ENCODE measurements at regions not wholly inside any gene's neighbourhood (a gene's known extent, or its start where the extent isn't known, plus 50 kb on each side); places are given as distances from the start of the nearest gene placed in this dataset.

- ATAC-seq: no peak
- TF ChIP-seq CSDC2 (CRISPR knock-in tag; IDR thresholded peaks at IDR 0.05): no peak
Measured at GRCh38 chr16:50457423-50457822, 88.6 kb upstream of the BRD7 start.

DNA sequence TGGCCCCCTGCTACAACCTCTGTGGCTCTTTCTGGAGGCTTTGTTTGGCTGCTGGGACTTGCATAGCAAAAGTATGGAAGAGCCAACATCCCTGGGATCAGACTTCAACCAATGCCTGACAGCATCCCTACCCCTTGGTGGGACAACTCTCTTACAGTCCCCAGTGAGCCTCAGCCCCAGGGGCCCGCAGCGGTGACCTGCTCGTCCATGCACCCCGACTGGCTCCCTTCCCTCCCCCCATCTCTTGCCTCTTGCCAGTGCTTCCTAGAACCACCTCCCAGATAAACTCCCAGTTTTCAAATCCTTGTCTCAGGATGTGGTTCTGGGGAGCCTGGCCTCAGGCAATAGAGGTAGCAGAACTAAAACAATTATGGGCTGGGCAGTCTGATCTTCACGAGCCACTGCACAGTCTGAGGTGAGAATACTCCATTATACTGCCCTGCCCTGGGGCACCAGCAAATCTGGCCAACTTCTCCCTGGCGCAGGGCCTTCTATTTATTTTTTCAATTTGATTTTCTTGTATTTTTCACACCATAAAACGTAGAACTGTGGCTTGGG is 86.6 kb upstream of the BRD7 start:
- TF ChIP-seq PPARA (CRISPR knock-in tag; IDR thresholded peaks at IDR 0.05; ENCODE audit: borderline replicate concordance): no peak
- no peak for TF ChIP-seq RARB (CRISPR knock-in tag; IDR thresholded peaks at IDR 0.05)
- TF ChIP-seq TSHZ2 (CRISPR knock-in tag; IDR thresholded peaks at IDR 0.05): no peak
- TF ChIP-seq BACH2 (CRISPR knock-in tag; IDR thresholded peaks at IDR 0.05; ENCODE audit: borderline replicate concordance): no peak
- TF ChIP-seq, protein P1, sequence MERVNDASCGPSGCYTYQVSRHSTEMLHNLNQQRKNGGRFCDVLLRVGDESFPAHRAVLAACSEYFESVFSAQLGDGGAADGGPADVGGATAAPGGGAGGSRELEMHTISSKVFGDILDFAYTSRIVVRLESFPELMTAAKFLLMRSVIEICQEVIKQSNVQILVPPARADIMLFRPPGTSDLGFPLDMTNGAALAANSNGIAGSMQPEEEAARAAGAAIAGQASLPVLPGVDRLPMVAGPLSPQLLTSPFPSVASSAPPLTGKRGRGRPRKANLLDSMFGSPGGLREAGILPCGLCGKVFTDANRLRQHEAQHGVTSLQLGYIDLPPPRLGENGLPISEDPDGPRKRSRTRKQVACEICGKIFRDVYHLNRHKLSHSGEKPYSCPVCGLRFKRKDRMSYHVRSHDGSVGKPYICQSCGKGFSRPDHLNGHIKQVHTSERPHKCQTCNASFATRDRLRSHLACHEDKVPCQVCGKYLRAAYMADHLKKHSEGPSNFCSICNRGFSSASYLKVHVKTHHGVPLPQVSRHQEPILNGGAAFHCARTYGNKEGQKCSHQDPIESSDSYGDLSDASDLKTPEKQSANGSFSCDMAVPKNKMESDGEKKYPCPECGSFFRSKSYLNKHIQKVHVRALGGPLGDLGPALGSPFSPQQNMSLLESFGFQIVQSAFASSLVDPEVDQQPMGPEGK (CRISPR knock-in tag; IDR thresholded peaks at IDR 0.05; ENCODE audit: borderline replicate concordance): no peak
- TF ChIP-seq ARNTL (CRISPR knock-in tag; IDR thresholded peaks at IDR 0.05; ENCODE audit: borderline replicate concordance, low read depth): no peak
- TF ChIP-seq ZC3H10 (CRISPR knock-in tag; IDR thresholded peaks at IDR 0.05): no peak
- TF ChIP-seq OSR1 (CRISPR knock-in tag; IDR thresholded peaks at IDR 0.05): no peak
- TF ChIP-seq SNAI2 (CRISPR knock-in tag; IDR thresholded peaks at IDR 0.05): no peak
- TF ChIP-seq, protein P2, sequence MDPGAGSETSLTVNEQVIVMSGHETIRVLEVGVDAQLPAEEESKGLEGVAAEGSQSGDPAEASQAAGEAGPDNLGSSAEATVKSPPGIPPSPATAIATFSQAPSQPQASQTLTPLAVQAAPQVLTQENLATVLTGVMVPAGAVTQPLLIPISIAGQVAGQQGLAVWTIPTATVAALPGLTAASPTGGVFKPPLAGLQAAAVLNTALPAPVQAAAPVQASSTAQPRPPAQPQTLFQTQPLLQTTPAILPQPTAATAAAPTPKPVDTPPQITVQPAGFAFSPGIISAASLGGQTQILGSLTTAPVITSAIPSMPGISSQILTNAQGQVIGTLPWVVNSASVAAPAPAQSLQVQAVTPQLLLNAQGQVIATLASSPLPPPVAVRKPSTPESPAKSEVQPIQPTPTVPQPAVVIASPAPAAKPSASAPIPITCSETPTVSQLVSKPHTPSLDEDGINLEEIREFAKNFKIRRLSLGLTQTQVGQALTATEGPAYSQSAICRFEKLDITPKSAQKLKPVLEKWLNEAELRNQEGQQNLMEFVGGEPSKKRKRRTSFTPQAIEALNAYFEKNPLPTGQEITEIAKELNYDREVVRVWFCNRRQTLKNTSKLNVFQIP (CRISPR knock-in tag; IDR thresholded peaks at IDR 0.05; ENCODE audit: borderline replicate concordance, low read depth): no peak
- TF ChIP-seq ZNF8 (CRISPR knock-in tag; IDR thresholded peaks at IDR 0.05): no peak
- ATAC-seq: no peak

GRCh38 chr16:50453446-50453845 is 84.7 kb upstream of the BRD7 start:
- ATAC-seq: no peak
- TF ChIP-seq, protein P3, sequence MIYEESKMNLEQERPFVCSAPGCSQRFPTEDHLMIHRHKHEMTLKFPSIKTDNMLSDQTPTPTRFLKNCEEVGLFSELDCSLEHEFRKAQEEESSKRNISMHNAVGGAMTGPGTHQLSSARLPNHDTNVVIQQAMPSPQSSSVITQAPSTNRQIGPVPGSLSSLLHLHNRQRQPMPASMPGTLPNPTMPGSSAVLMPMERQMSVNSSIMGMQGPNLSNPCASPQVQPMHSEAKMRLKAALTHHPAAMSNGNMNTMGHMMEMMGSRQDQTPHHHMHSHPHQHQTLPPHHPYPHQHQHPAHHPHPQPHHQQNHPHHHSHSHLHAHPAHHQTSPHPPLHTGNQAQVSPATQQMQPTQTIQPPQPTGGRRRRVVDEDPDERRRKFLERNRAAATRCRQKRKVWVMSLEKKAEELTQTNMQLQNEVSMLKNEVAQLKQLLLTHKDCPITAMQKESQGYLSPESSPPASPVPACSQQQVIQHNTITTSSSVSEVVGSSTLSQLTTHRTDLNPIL (CRISPR knock-in tag; IDR thresholded peaks at IDR 0.05; ENCODE audit: low read depth): no peak
- no peak for TF ChIP-seq ZC3H10 (CRISPR knock-in tag; IDR thresholded peaks at IDR 0.05)
- no peak for TF ChIP-seq PPARA (CRISPR knock-in tag; IDR thresholded peaks at IDR 0.05; ENCODE audit: borderline replicate concordance)
- TF ChIP-seq ARNTL (CRISPR knock-in tag; IDR thresholded peaks at IDR 0.05; ENCODE audit: borderline replicate concordance, low read depth): no peak
- TF ChIP-seq OSR1 (CRISPR knock-in tag; IDR thresholded peaks at IDR 0.05): no peak
- no peak for TF ChIP-seq ESRRG (CRISPR knock-in tag; IDR thresholded peaks at IDR 0.05)
- no peak for TF ChIP-seq ISL1 (CRISPR knock-in tag; IDR thresholded peaks at IDR 0.05)
- TF ChIP-seq TOX (CRISPR knock-in tag; IDR thresholded peaks at IDR 0.05; ENCODE audit: borderline replicate concordance): no peak
- TF ChIP-seq SNAI2 (CRISPR knock-in tag; IDR thresholded peaks at IDR 0.05): no peak
- no peak for TF ChIP-seq RARB (CRISPR knock-in tag; IDR thresholded peaks at IDR 0.05)
- TF ChIP-seq, protein P1 (CRISPR knock-in tag; IDR thresholded peaks at IDR 0.05; ENCODE audit: borderline replicate concordance): no peak
- no peak for TF ChIP-seq CSDC2 (CRISPR knock-in tag; IDR thresholded peaks at IDR 0.05)
- TF ChIP-seq CSRNP3 (CRISPR knock-in tag; IDR thresholded peaks at IDR 0.05): no peak
- no peak for TF ChIP-seq BACH2 (CRISPR knock-in tag; IDR thresholded peaks at IDR 0.05; ENCODE audit: borderline replicate concordance)
- TF ChIP-seq ZNF8 (CRISPR knock-in tag; IDR thresholded peaks at IDR 0.05): no peak
- no peak for TF ChIP-seq ZNF70 (CRISPR knock-in tag; IDR thresholded peaks at IDR 0.05)
- TF ChIP-seq TCF4 (CRISPR knock-in tag; IDR thresholded peaks at IDR 0.05; ENCODE audit: borderline replicate concordance): no peak
- TF ChIP-seq ZFP3 (CRISPR knock-in tag; IDR thresholded peaks at IDR 0.05): no peak
